ENCODE measurements at regions not wholly inside any gene's neighbourhood (a gene's known extent, or its start where the extent isn't known, plus 50 kb on each side); places are given as distances from the start of the nearest gene placed in this dataset.

- no peak overlapping the region for H3K27ac ChIP-seq (ENCODE audit: low read length)
- no CpG with 5 or more reads among the region's 2 CpGs for WGBS (ENCODE audit: insufficient coverage)
- H3K9me3 ChIP-seq (replicated peaks; ENCODE audit: control insufficient read depth, low read depth, low read length) = no peaks in the 10 kb centered on the region
- H3K36me3 ChIP-seq (ENCODE audit: control insufficient read depth, insufficient read depth, low read length) = no peaks in the 10 kb centered on the region
- H3K4me1 ChIP-seq (ENCODE audit: control insufficient read depth, insufficient read depth, low read length) = no peaks in the 10 kb centered on the region
- no peak for DNase-seq
- H3K27me3 ChIP-seq (ENCODE audit: control insufficient read depth, insufficient read depth, low read length) = no peaks in the 10 kb centered on the region
- H3K4me3 ChIP-seq (ENCODE audit: low read length) = no peak overlapping the region
Observed at GRCh38 chr1:57943365-57943764, 519.5 kb upstream of the DAB1 start.

- no peaks in the 10 kb centered on the region for H3K9me3 ChIP-seq (replicated peaks; ENCODE audit: control insufficient read depth, low read depth, low read length)
- H3K4me1 ChIP-seq (ENCODE audit: control insufficient read depth, insufficient read depth, low read length) = no peaks in the 10 kb centered on the region
- WGBS (ENCODE audit: insufficient coverage) = 71% methylated on average over 7 of the region's 8 CpGs
Observed at GRCh38 chr1:57934745-57935144, 510.9 kb upstream of the DAB1 start.

GRCh38 chr1:57927003-57927402 is 503.1 kb upstream of the DAB1 start:
- H3K36me3 ChIP-seq (ENCODE audit: control insufficient read depth, insufficient read depth, low read length) = no peaks in the 10 kb centered on the region
- no peak for DNase-seq
- no CpG with 5 or more reads among the region's 1 CpG for WGBS (ENCODE audit: insufficient coverage)
- H3K9me3 ChIP-seq (replicated peaks; ENCODE audit: control insufficient read depth, low read depth, low read length) = no peaks in the 10 kb centered on the region
- H3K4me3 ChIP-seq (ENCODE audit: low read length) = no peak overlapping the region
- H3K4me1 ChIP-seq (ENCODE audit: control insufficient read depth, insufficient read depth, low read length) = no peaks in the 10 kb centered on the region
- H3K27me3 ChIP-seq (ENCODE audit: control insufficient read depth, insufficient read depth, low read length) = no peaks in the 10 kb centered on the region
- H3K27ac ChIP-seq (ENCODE audit: low read length) = no peak overlapping the region

More at GRCh38 chr1:57934745-57935144, 510.9 kb upstream of the DAB1 start:
- H3K27me3 ChIP-seq (ENCODE audit: control insufficient read depth, insufficient read depth, low read length) = no peaks in the 10 kb centered on the region
- DNase-seq = no peak
- H3K4me3 ChIP-seq (ENCODE audit: low read length) = no peak overlapping the region
- H3K27ac ChIP-seq (ENCODE audit: low read length) = no peak overlapping the region
- no peaks in the 10 kb centered on the region for H3K36me3 ChIP-seq (ENCODE audit: control insufficient read depth, insufficient read depth, low read length)

- WGBS (ENCODE audit: insufficient coverage) = no CpG with 5 or more reads among the region's 4 CpGs
- Histone ChIP-seq H3K36me3 (ENCODE audit: control insufficient read depth, insufficient read depth, low read length) (no peaks in the 10 kb centered on the region), H3K4me1 (ENCODE audit: control insufficient read depth, insufficient read depth, low read length) (no peaks in the 10 kb centered on the region)
Observed at GRCh38 chr1:57926025-57926552, 502.2 kb upstream of the DAB1 start.

GRCh38 chr1:57925226-57925625 is 501.4 kb upstream of the DAB1 start:
- WGBS (ENCODE audit: insufficient coverage) = 79% methylated on average over 2 of the region's 2 CpGs
- no peaks in the 10 kb centered on the region for H3K36me3 ChIP-seq (ENCODE audit: control insufficient read depth, insufficient read depth, low read length)
- no peak overlapping the region for H3K4me3 ChIP-seq (ENCODE audit: low read length)
- H3K27ac ChIP-seq (ENCODE audit: low read length) = no peak overlapping the region
- no peaks in the 10 kb centered on the region for H3K9me3 ChIP-seq (replicated peaks; ENCODE audit: control insufficient read depth, low read depth, low read length)
- no peaks in the 10 kb centered on the region for H3K4me1 ChIP-seq (ENCODE audit: control insufficient read depth, insufficient read depth, low read length)
- H3K27me3 ChIP-seq (ENCODE audit: control insufficient read depth, insufficient read depth, low read length) = no peaks in the 10 kb centered on the region
- DNase-seq = no peak

More at GRCh38 chr1:57926025-57926552, 502.2 kb upstream of the DAB1 start:
- Histone ChIP-seq H3K27me3 (ENCODE audit: control insufficient read depth, insufficient read depth, low read length) (no peaks in the 10 kb centered on the region), H3K4me3 (ENCODE audit: low read length) (no peak overlapping the region), H3K9me3 (replicated peaks; ENCODE audit: control insufficient read depth, low read depth, low read length) (no peaks in the 10 kb centered on the region), H3K27ac (ENCODE audit: low read length) (no peak overlapping the region)
- no peak for DNase-seq

- H3K4me1 ChIP-seq (ENCODE audit: control insufficient read depth, insufficient read depth, low read length) = no peaks in the 10 kb centered on the region
Observed at GRCh38 chr1:57922130-57922529, 498.3 kb upstream of the DAB1 start.

GRCh38 chr1:57916041-57916440 is 492.2 kb upstream of the DAB1 start:
- no peaks in the 10 kb centered on the region for H3K9me3 ChIP-seq (replicated peaks; ENCODE audit: control insufficient read depth, low read depth, low read length)
- H3K4me1 ChIP-seq (ENCODE audit: control insufficient read depth, insufficient read depth, low read length) = no peaks in the 10 kb centered on the region
- H3K4me3 ChIP-seq (ENCODE audit: low read length) = no peak overlapping the region
- no peaks in the 10 kb centered on the region for H3K27me3 ChIP-seq (ENCODE audit: control insufficient read depth, insufficient read depth, low read length)
- no peak for DNase-seq
- H3K27ac ChIP-seq (ENCODE audit: low read length) = no peak overlapping the region
- 75% methylated on average over 5 of the region's 6 CpGs for WGBS (ENCODE audit: insufficient coverage)
- H3K36me3 ChIP-seq (ENCODE audit: control insufficient read depth, insufficient read depth, low read length) = no peaks in the 10 kb centered on the region

More at GRCh38 chr1:57922130-57922529, 498.3 kb upstream of the DAB1 start:
- Histone ChIP-seq H3K4me3 (ENCODE audit: low read length) (no peak overlapping the region), H3K27me3 (ENCODE audit: control insufficient read depth, insufficient read depth, low read length) (no peaks in the 10 kb centered on the region), H3K36me3 (ENCODE audit: control insufficient read depth, insufficient read depth, low read length) (no peaks in the 10 kb centered on the region), H3K27ac (ENCODE audit: low read length) (no peak overlapping the region), H3K9me3 (replicated peaks; ENCODE audit: control insufficient read depth, low read depth, low read length) (no peaks in the 10 kb centered on the region)
- DNase-seq = no peak

- no peak for DNase-seq
- Histone ChIP-seq H3K9me3 (replicated peaks; ENCODE audit: control insufficient read depth, low read depth, low read length) (no peaks in the 10 kb centered on the region), H3K27me3 (ENCODE audit: control insufficient read depth, insufficient read depth, low read length) (no peaks in the 10 kb centered on the region), H3K4me3 (ENCODE audit: low read length) (no peak overlapping the region), H3K27ac (ENCODE audit: low read length) (no peak overlapping the region), H3K4me1 (ENCODE audit: control insufficient read depth, insufficient read depth, low read length) (no peaks in the 10 kb centered on the region), H3K36me3 (ENCODE audit: control insufficient read depth, insufficient read depth, low read length) (no peaks in the 10 kb centered on the region)
- WGBS (ENCODE audit: insufficient coverage) = 73% methylated on average over 4 of the region's 4 CpGs
Observed at GRCh38 chr1:57911427-57911826, 487.6 kb upstream of the DAB1 start.

GRCh38 chr1:57910782-57911181 is 486.9 kb upstream of the DAB1 start:
- WGBS (ENCODE audit: insufficient coverage) = no CpG with 5 or more reads among the region's 2 CpGs
- H3K27me3 ChIP-seq (ENCODE audit: control insufficient read depth, insufficient read depth, low read length) = no peaks in the 10 kb centered on the region
- no peak for DNase-seq

GRCh38 chr1:57910305-57910704 is 486.4 kb upstream of the DAB1 start:
- H3K36me3 ChIP-seq (ENCODE audit: control insufficient read depth, insufficient read depth, low read length) = no peaks in the 10 kb centered on the region
- no peaks in the 10 kb centered on the region for H3K9me3 ChIP-seq (replicated peaks; ENCODE audit: control insufficient read depth, low read depth, low read length)
- H3K4me1 ChIP-seq (ENCODE audit: control insufficient read depth, insufficient read depth, low read length) = no peaks in the 10 kb centered on the region
- no peak overlapping the region for H3K27ac ChIP-seq (ENCODE audit: low read length)
- WGBS (ENCODE audit: insufficient coverage) = 67% methylated on average over 2 of the region's 7 CpGs
- no peaks in the 10 kb centered on the region for H3K27me3 ChIP-seq (ENCODE audit: control insufficient read depth, insufficient read depth, low read length)
- no peak overlapping the region for H3K4me3 ChIP-seq (ENCODE audit: low read length)
- no peak for DNase-seq

More at GRCh38 chr1:57910782-57911181, 486.9 kb upstream of the DAB1 start:
- Histone ChIP-seq H3K4me3 (ENCODE audit: low read length) (no peak overlapping the region), H3K27ac (ENCODE audit: low read length) (no peak overlapping the region), H3K9me3 (replicated peaks; ENCODE audit: control insufficient read depth, low read depth, low read length) (no peaks in the 10 kb centered on the region), H3K36me3 (ENCODE audit: control insufficient read depth, insufficient read depth, low read length) (no peaks in the 10 kb centered on the region), H3K4me1 (ENCODE audit: control insufficient read depth, insufficient read depth, low read length) (no peaks in the 10 kb centered on the region)
